GM12891 (cell line): ENCODE measurements at regions not wholly inside any gene's neighbourhood (a gene's known extent, or its start where the extent isn't known, plus 50 kb on each side); places are given as distances from the start of the nearest gene placed in this dataset.

Source experiments
- DNase-seq: peaks from one replicate; pipeline ENCODE4 v3.0.0; 2011; ENCODE audit warnings: low spot score; ENCODE audit not compliant: insufficient read length
- FAIRE-seq: peaks from 2 replicates; lab custom pipeline; 2011; peaks lifted over from hg19 to GRCh38; lab: Jason Lieb, UNC
- PAX5 ChIP-seq: IDR thresholded peaks from 2 replicates; pipeline ENCODE4 v1.6.1; 2011; ENCODE audit warnings: low read length, moderate library complexity, mild to moderate bottlenecking; ENCODE audit not compliant: insufficient read depth, severe bottlenecking
- POLR2A ChIP-seq: IDR thresholded peaks from 2 replicates; pipeline ENCODE4 v1.6.1; 2011; ENCODE audit warnings: low read depth, low read length, control low read depth
- POLR2AphosphoS5 ChIP-seq: IDR thresholded peaks from 2 replicates; pipeline ENCODE4 v1.6.1; 2011; ENCODE audit warnings: low read depth, low read length, control low read depth
- POU2F2 ChIP-seq: IDR thresholded peaks from 2 replicates; pipeline ENCODE4 v1.6.1; 2011; ENCODE audit warnings: low read depth, mild to moderate bottlenecking, control low read depth, low read length, moderate library complexity
- SPI1 ChIP-seq: IDR thresholded peaks from 2 replicates; pipeline ENCODE4 v1.6.1; 2011; ENCODE audit warnings: low read depth, low read length, control low read depth
- TAF1 ChIP-seq: IDR thresholded peaks from 2 replicates; pipeline ENCODE4 v1.6.1; 2011; ENCODE audit warnings: low read depth, low read length, control low read depth

DNA sequence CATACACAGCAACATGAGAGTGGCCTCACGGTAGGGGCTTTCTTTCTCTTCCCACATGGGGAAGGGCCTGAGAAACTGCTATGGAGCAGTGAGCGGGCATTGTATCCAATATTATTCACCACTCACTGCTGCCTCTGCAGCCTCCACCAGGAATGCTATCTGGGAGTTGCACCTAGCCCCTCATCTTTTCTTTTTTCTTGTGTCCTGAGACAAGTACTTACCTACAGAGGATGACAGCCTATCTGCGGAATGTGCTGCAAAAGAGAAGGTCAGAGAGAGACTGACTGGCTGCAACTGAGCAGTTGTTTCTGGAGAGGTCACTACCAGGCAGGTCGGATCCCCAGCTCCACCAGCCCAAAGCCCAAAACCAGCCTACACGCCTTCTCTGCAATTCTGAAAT, 52.1 kb upstream of the HTATIP2 start:
- no peak for FAIRE-seq
- DNase-seq: no peak
- TF ChIP-seq TAF1: no peak
- TF ChIP-seq PAX5: no peak
- TF ChIP-seq POLR2AphosphoS5: no peak
- TF ChIP-seq SPI1: no peak
- TF ChIP-seq POLR2A: no peak
- no peak for TF ChIP-seq POU2F2

GRCh38 chr11:20310596-20311394, 52.7 kb upstream of the HTATIP2 start:
- FAIRE-seq (no peak), DNase-seq (no peak)
- no peak for TF ChIP-seq PAX5

GRCh38 chr11:20310137-20310536, 53.4 kb upstream of the HTATIP2 start:
- no peak for FAIRE-seq
- TF ChIP-seq POLR2A: no peak
- no peak for TF ChIP-seq POLR2AphosphoS5
- no peak for TF ChIP-seq SPI1
- TF ChIP-seq POU2F2: no peak
- TF ChIP-seq PAX5: no peak
- no peak for TF ChIP-seq TAF1
- no peak for DNase-seq

DNA sequence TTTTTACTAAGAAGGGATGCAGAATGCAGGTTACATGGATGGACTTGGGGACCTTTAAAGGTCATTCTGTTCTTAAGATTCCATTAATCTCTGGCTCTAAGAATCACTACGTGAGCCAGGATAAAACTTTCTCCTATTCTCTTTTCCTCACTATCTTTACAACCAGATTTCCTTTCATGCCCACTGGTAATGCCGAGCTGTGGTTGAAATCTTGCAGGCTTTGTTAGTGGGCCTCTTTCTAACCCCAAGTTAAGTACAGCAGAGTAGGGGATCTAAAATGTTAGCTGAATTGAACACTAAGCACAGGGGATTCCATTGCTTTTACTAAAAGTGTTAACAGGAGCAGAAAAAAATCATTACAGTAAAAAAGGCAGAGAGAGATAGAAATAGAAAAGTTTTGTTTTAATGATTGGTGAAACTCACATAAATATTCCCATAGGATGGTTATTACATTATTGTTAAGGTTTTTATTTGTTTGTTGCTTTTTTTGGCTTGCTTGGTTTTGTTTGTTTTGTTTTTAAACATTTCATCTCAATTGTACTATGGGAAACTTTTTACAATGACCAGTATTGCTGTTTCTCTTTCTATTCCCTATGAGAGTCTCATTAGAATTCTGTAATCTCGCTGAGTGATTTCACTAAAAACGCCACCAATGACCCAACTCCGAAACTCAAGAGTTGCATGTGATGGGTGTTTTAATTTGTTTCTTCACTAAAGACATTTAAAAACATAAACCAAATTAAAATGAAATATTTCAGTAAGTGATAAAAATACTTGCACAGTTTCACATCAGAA, 54.1 kb upstream of the HTATIP2 start:
- no peak for DNase-seq
- TF ChIP-seq POU2F2 (no peak), SPI1 (no peak), PAX5 (no peak), TAF1 (no peak), POLR2A (no peak), POLR2AphosphoS5 (no peak)
- no peak for FAIRE-seq

DNA sequence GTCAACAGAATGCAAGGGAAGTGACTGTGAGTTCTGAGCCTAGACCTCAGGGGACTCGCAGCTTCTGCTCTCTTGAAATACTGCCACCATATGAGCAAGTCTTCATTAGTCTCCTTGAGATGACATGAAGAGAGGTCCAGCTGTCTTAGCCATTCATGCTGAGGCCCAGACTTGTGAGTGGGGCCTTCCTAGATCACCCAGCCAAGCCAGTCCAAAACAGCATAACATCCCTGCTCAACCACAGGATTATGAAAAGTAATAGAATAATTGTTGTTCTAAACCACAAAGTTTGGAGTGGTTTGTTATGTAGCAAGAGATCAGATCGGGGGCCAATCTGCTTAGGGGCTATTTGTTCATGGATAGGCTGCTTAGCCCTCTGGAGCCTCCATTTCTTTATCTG, 54.9 kb upstream of the HTATIP2 start:
- FAIRE-seq: no peak
- no peak for DNase-seq
- no peak for TF ChIP-seq TAF1
- no peak for TF ChIP-seq PAX5
- TF ChIP-seq POU2F2: no peak
- TF ChIP-seq POLR2A: no peak
- TF ChIP-seq POLR2AphosphoS5: no peak
- no peak for TF ChIP-seq SPI1

DNA sequence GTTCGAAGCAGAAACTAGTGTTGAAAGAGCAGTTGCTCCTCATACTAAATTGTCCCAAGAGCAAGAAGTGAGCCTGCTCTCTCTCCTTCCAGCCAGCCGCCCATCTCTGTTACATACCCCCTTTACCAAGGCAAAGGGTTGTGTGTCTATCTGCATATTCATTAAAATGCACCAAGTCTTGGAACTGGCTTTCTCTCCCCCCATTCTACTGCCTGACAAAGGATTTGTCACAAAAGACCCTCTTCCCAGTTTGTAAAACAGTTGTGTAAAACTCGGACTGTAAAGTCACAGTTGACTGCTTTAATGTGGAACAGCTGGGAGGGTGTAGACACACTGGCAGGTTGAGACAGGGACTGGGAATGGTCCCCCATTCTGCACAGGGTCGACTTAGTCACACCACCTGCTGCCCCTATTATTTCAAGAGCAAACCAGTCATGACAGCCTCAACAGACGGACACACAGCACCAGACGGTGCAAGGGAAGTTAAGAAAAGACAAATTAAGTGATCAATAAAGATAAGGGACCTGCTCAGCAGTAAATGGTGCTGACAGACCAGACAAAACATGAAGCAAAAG, 60.0 kb upstream of the HTATIP2 start:
- no peak for TF ChIP-seq TAF1
- no peak for TF ChIP-seq SPI1
- no peak for TF ChIP-seq POU2F2
- no peak for TF ChIP-seq PAX5
- TF ChIP-seq POLR2A: no peak
- no peak for TF ChIP-seq POLR2AphosphoS5
- DNase-seq (no peak), FAIRE-seq (no peak)

DNA sequence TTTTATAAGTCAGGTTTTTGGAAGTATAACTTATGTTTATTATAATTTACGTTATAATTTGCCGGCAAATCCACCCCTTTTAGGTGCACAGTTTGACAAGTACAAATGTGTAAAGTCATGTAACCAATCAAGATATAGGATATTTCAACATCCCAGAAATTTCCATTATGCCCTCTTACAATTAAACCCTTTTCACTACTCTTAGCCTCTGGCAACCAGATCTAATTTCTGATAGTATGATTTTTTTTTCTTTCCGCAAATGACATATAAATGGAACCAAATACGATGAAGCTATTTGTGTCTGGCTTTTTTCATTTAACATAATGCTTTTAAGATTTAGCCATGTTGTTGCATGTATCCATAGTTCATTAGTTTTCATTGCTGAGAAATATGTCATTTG, 69.5 kb upstream of the HTATIP2 start:
- TF ChIP-seq POLR2AphosphoS5 (no peak), POU2F2 (no peak), POLR2A (no peak), TAF1 (no peak), PAX5 (no peak), SPI1 (no peak)
- no peak for DNase-seq
- FAIRE-seq: no peak

- DNase-seq: no peak
- TF ChIP-seq POLR2AphosphoS5: no peak
- TF ChIP-seq PAX5: no peak
- TF ChIP-seq POU2F2: no peak
- TF ChIP-seq TAF1: no peak
- TF ChIP-seq SPI1: no peak
- no peak for TF ChIP-seq POLR2A
- FAIRE-seq: no peak
These were observed 70.0 kb upstream of the HTATIP2 start for GRCh38 chr11:20293531-20293930.

DNA sequence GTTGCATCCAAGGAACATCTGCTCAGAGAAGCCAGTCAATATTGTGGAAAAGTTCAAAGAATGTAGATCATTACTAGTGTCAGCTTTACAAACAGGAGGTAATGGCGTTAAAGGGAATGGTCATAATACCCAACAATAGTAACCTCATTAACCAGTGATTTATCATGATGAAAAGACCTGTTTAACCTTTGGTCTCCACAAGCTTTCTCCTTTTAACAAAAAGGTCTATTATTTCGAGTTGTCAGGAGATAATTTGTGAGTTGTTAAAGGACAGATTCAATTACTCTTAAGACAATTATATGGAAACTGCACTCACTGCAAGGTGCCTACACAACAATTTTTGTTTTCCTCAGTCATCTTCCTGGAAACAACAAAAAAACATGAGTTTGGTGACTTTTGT, 73.8 kb upstream of the HTATIP2 start:
- no peak for FAIRE-seq

GRCh38 chr11:20283475-20283874, 80.0 kb upstream of the HTATIP2 start:
- TF ChIP-seq SPI1: no peak
- TF ChIP-seq POLR2AphosphoS5: no peak
- TF ChIP-seq POU2F2: no peak
- TF ChIP-seq POLR2A: no peak
- no peak for TF ChIP-seq PAX5
- TF ChIP-seq TAF1: no peak
- FAIRE-seq (no peak), DNase-seq (no peak)

More for the DNA sequence above, 73.8 kb upstream of the HTATIP2 start:
- TF ChIP-seq PAX5 (no peak), POLR2AphosphoS5 (no peak), POU2F2 (no peak), POLR2A (no peak), TAF1 (no peak), SPI1 (no peak)
- no peak for DNase-seq

DNA sequence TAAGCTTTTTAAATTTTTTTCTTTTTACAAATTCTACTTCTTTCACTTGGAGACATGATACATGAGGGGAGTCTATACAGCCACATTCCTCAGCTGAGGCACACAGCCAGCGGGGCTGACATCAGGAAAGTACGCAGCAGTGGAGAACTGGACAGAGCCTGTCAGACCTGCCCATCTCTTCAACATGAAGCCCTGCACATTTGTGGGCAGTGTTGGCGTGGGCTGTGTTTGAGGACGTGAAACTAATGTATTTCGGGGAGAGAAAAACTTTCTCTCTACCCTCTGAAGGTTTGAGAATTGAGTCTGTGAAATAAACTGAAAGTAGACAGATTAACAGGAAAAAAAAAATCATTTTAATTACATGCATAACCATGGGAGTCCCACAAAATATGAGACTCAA, 84.8 kb upstream of the HTATIP2 start:
- DNase-seq (no peak), FAIRE-seq (no peak)
- TF ChIP-seq PAX5 (no peak), POU2F2 (no peak), SPI1 (peak; percentile 70; the same call in 1 of the 2 replicates)
